ENCODE measurements at regions not wholly inside any gene's neighbourhood (a gene's known extent, or its start where the extent isn't known, plus 50 kb on each side); places are given as distances from the start of the nearest gene placed in this dataset.

GRCh38 chr18:77763530-77764145, 514.0 kb downstream of the GALR1 start:
- DNase-seq, result no peak

DNA sequence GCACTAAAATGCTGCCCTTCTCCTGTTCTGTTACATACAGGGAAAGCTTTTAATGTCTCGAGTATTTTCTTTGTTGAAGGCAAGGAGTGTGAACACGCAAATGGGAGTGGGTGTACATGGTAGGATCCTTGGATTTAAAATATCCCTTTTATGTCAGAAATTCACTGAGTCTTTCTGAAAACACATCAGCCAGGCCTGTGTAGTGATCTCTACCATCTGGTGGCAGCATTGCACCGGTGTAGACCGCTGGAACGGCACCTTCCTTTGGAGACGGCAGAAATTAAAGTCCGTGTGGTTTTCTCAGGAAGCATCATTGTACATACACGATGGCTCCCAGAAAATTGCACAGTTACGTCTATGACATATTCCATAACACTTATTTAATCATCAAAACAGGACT, 515.8 kb downstream of the GALR1 start:
- peak in 1 of 2 donors; percentile 12 for DNase-seq

DNA sequence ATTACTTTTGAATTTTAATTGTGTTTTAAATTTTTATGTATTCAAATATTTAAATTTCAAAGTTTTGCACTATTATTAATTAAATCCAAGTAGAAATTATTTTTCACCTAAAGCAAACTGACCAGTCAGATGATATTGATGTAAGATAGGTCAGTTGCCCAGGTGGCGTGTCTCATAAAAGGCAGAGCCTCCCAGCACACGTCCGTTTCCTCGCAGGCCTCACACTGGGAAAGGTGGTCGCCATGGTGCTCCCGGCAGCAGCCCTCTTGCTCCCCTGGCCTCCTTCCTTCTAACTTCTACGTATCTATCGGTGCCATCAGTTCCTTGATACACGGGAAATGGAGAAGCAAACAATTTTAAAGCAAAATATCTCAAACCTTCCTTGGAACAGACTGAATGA, 516.8 kb downstream of the GALR1 start:
- no peak for DNase-seq

GRCh38 chr18:77772177-77772576, 522.5 kb downstream of the GALR1 start:
- DNase-seq, result no peak

DNA sequence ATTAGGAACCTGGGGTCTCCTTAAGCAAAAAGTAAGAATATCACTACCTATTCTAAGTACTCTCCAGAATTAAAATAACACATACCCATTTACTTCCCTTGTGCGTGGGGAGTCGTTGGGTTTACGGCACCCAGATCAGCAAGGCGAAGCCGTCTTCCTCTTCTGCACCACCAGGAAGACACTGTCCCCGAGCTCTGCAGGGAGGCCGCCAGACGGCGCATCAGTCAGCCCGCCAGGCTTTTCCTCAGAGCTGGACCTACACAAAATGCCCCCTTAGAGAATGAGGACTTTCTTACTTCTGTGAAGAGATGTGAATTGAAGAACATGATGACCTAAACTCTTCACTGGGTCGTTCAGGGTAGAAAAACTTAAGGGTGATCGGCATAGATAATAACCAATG, 526.5 kb downstream of the GALR1 start:
- DNase-seq, result no peak

DNA sequence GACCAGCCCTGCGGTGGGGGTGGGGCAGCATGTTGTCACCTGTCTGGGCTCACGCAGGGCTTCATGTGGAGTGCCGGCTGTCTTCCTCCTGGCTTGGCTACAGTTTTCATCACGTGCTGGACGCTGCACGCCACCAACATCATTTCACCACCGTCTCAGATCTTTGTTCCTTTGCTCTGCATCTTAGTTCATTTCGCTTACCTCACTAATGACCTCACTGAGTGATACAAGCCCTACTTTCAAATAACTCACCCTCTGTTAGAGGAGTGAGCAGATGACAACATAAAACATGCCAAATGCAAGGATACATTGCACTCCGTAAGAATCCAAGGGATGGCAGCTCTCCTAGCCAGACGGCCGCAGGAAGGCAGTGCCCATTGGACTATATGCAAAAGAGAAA, 527.5 kb downstream of the GALR1 start:
- no peak for DNase-seq

DNA sequence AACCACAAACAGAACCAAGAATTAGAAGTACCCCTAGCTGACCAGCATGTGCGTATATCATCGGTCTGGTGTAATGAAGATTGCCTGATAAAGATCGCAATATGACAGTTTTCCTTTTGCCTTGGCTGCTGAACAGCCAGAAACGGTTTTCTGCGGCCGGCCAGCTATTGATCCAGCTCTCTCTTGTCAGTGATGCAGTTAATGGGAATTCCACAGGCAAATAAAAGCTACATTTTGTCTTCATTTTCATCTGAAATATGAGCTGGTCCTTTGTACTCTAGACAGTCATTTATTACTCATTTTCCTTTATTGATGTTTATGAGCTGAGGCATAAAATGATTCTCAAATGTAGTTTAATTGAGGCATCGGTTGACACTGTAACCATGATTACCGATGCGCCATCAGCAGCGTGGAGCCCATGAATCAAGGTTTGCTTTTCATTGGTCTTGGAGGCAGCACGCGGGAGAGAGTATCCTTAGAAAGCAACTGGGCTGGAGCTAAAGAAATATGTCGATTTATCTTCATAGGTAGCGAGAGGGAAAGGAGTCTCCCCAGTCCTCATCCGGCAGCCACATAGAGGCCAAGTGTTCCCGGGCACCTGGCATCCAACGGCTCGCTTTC, 535.2 kb downstream of the GALR1 start:
- DNase-seq, result no peak

DNA sequence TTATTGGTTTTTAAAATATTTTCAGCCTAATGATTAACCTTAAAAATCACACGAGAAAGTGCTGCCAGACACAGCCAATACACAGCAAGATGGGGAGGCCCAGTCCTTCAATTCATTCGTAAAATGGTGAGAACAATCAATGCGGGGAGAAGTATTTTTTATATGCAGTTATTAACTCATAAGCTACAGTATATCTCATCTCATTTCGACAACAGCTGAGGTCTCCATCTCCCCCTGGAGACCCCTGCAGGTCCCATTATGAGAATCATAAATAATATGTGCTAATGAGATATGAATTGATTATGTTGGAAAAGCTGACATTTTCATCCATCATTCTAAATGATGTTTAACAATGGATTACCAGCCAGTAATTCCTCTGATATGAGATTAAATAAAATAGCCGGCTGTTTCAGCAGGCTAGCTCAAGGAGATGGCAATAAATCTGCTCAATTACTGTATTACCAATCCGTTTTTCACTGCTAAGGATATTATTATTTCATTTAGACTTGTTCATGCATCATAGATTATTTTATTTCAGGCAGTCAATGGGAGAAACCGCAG, 535.8 kb downstream of the GALR1 start:
- no peak for DNase-seq

DNA sequence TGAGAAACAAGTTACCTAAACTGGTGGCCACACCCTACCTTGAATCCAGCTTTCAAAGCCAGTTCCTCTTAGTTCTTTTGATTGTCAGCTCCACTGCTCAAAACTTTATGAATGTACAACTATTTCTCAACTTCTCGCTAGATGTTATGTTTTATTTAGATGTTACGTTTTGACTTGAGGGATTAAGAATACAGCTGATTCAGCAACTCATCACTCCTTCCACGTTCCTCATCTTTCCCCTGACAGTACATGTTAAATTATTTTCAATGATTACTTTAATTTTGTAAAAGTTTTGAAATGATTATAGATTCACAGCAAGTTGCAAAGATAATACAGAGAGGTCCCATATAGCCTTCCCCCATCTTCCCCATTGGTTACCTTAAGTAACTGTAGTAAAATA, 553.4 kb downstream of the GALR1 start:
- DNase-seq, result no peak

DNA sequence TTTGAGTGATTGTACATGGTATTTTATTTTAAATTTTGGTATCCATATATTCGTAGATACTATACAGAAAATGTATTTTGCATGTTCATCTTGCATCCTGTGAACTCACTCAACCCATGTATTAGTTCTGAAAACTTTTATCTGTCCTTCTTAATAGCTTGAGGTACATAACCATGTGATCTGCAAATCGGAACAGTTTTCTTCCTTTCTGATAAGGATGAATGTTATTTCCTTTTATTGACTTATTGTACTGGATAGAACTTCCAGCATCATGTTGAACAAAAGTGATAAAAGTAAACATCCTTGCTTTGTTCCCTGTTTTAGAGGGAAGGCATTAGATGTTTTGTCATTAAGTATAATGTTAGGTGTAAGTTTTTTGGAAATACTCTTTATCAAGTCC, 554.7 kb downstream of the GALR1 start:
- no peak for DNase-seq

DNA sequence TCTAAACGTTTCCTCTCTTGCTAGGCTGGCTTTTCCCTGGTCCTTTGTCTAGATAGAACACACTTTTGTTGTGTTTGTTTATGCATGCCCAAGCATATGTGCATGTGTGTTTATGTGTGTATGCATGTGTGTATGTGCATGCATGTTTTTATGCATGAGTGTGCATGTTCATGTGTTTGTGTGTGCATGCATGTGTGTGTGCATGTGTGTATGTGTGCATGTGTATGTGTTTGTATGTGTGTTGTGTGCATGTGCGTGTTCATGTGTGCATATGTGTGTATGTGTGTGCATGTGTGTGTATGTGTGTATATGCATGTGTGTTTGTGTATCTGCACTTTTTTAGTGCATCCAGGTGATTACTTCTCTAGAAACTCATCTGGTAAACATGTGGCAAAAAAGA, 558.0 kb downstream of the GALR1 start:
- DNase-seq, result no peak

DNA sequence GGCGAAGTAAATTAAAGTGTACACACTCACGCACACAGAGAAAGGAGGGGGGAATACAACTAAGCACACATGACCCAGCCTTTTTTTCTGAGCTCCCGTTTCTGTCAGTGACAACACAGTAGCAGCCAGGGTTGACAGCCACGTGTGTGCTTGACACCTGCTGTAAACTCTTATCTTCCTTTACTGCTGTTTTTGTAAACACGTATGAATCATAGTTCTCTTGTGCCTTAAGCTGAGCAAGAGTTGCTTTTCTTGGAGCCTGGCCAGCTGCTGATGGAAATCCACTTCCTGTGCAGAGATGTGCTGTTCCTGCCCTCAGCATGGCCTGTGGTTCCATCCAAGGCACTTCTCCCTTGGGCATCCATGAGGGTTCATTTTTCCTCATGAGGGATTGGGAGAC, 561.9 kb downstream of the GALR1 start:
- DNase-seq, result no peak

DNA sequence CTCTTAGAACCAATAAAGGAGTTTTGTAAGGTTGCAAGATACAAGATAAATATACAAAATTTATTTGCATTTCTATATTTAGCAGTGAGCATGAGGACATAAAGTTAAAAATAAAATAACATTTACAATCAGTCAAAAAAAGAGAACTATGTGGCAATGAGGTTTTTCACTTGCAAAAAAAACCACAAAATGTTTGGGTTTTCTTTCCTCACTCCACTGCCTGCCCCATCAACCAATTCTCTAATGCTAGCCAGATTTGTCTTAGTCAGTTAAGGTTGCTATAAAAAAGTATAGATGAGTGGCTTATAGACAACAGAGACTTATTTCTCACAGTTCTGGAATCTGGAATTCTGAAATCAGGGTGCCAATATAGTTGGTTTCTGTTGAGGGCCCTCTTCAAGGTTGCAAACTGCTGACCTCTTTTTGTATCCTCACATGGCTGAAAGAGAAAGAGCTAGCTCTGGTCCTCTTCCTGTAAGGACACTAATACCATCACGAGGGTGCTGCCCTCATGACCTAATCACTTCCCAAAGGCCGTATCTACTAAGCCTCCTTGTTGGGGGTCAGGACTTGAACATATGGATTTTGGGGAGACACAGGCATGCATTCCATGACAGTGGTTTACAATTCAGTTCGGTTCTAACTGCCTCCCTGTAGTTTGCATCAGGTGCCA, 566.2 kb downstream of the GALR1 start:
- no peak for DNase-seq

- DNase-seq, result no peak
Measured at GRCh38 chr18:77818328-77818727, 568.7 kb downstream of the GALR1 start.

GRCh38 chr18:77820472-77820871, 570.8 kb downstream of the GALR1 start:
- no peak for DNase-seq

DNA sequence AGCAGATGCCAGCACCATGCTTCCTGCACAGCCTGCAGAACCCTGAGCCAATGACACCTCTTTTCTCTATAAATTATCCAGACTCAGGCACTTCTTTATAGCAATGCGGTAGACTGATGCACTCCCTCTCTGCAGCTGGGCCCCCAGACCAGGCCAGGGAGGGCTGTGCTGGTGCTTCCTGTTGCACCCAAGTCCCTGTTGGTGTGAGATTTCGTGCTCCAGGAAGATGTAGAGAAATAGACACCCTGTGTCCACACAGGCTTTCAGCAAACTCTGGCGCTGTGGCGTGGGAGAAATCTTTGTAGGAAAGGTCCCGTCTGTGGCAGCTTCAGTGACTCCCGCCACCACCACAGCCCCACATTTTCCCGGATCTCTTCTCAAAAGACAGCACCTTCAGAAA, 572.2 kb downstream of the GALR1 start:
- no peak for DNase-seq

GRCh38 chr18:77822632-77823031, 573.0 kb downstream of the GALR1 start:
- DNase-seq, result no peak

GRCh38 chr18:77833807-77834206, 584.2 kb downstream of the GALR1 start:
- DNase-seq, result no peak

DNA sequence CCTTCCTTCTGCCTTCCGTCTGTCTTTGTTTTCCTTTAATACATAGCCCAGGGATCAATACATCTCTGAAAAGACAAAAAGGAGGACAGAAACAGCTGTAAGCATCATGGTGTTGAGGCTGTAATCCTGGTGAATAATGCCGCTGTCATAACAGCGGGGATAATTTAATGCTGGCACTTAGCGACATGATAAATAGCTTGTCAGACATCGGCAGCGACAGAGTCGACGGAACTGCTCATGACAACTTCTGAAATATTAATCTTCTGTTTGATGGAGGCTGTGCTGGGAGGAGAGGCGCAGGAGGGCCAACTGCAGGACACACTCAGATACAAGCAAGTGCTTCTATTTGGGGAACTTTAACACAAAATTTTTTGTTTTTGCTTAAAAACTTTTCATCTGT, 602.2 kb downstream of the GALR1 start:
- DNase-seq, result no peak

- no peak for DNase-seq
Measured at GRCh38 chr18:77853859-77854258, 604.2 kb downstream of the GALR1 start.

- DNase-seq, result peak in 1 of 2 donors; percentile 2
Measured at GRCh38 chr18:77857678-77858655, 608.3 kb downstream of the GALR1 start.

- DNase-seq, result no peak
Measured at GRCh38 chr18:77859634-77860033, 610.0 kb downstream of the GALR1 start.

Data from hippocampal formation (tissue), 2 donors.